Mesodermal cell (in vitro differentiated cells): ENCODE measurements at regions not wholly inside any gene's neighbourhood (a gene's known extent, or its start where the extent isn't known, plus 50 kb on each side); places are given as distances from the start of the nearest gene placed in this dataset.

Experiments
- H3K27ac ChIP-seq: 2 replicates; pipeline ENCODE4 v1.7.0; 2013; ENCODE audit warnings: mild to moderate bottlenecking, low read depth, low read length, moderate library complexity; ENCODE audit not compliant: severe bottlenecking
- H3K36me3 ChIP-seq: 2 replicates; pipeline ENCODE4 v1.7.1; 2013; ENCODE audit warnings: mild to moderate bottlenecking, low read length, moderate library complexity; ENCODE audit not compliant: control insufficient read depth, insufficient read depth
- H3K4me1 ChIP-seq: one replicate; pipeline ENCODE4 v1.7.1; 2013; ENCODE audit warnings: mild to moderate bottlenecking, low read length; ENCODE audit not compliant: insufficient read depth, control insufficient read depth, poor library complexity, severe bottlenecking
- H3K4me3 ChIP-seq: 2 replicates; pipeline ENCODE4 v1.7.0; 2013; ENCODE audit warnings: low read length, control low read depth, mild to moderate bottlenecking; ENCODE audit not compliant: insufficient read depth, poor library complexity, severe bottlenecking; ENCODE audit errors: extremely low read depth
- H3K9me3 ChIP-seq: 2 replicates; pipeline ENCODE4 v1.7.1; 2013; ENCODE audit warnings: mild to moderate bottlenecking, low read length, moderate library complexity; ENCODE audit not compliant: control insufficient read depth
- WGBS, 2 experiments: methylation state at CpG; one replicate each; pipeline ENCODE4 v1.1.5; 2013; ENCODE audit warnings: missing lambda C conversion rate in 2 of 2; ENCODE audit not compliant: insufficient coverage in 2 of 2; 5-methylcytosine and 5-hydroxymethylcytosine counted together

GRCh38 chr13:80036845-80037504 lies 304.0 kb downstream of the SPRY2 start:
- 95 to 100% methylated on average over 2 of the region's 2 CpGs for WGBS, 2 experiments
- Histone ChIP-seq H3K9me3 (no peaks in the 10 kb centered on the region), H3K4me3 (no peak overlapping the region), H3K27ac (peak overlapping the region; percentile 63), H3K36me3 (no peaks in the 10 kb centered on the region), H3K4me1 (peaks cover 46% of the 10 kb centered on the region)

- Histone ChIP-seq H3K9me3 (no peaks in the 10 kb centered on the region), H3K36me3 (no peaks in the 10 kb centered on the region), H3K27ac (no peak overlapping the region), H3K4me1 (peaks cover 33% of the 10 kb centered on the region), H3K4me3 (no peak overlapping the region)
- 86% methylated on average over 1 of the region's 1 CpG; no CpG with 5 or more reads in 1 of the 2 experiments for WGBS, 2 experiments
Observed at GRCh38 chr13:80035096-80035495, 305.8 kb downstream of the SPRY2 start.

GRCh38 chr13:80033951-80034350 lies 307.0 kb downstream of the SPRY2 start:
- no peaks in the 10 kb centered on the region for H3K36me3 ChIP-seq
- H3K4me3 ChIP-seq, result no peak overlapping the region
- peaks cover 25% of the 10 kb centered on the region for H3K4me1 ChIP-seq
- no peaks in the 10 kb centered on the region for H3K9me3 ChIP-seq
- H3K27ac ChIP-seq, result no peak overlapping the region
- no CpG with 5 or more reads among the region's 2 CpGs for WGBS, 2 experiments

- Histone ChIP-seq H3K27ac (no peak overlapping the region), H3K9me3 (no peaks in the 10 kb centered on the region), H3K36me3 (no peaks in the 10 kb centered on the region), H3K4me3 (no peak overlapping the region), H3K4me1 (peaks cover 18% of the 10 kb centered on the region)
- no CpG with 5 or more reads among the region's 1 CpG for WGBS, 2 experiments
Observed at GRCh38 chr13:80033286-80033685, 307.6 kb downstream of the SPRY2 start.

GRCh38 chr13:80030491-80030890 lies 310.4 kb downstream of the SPRY2 start:
- Histone ChIP-seq H3K27ac (no peak overlapping the region), H3K4me1 (no peaks in the 10 kb centered on the region), H3K36me3 (no peaks in the 10 kb centered on the region), H3K4me3 (no peak overlapping the region), H3K9me3 (no peaks in the 10 kb centered on the region)
- 100% methylated on average over 1 of the region's 3 CpGs; no CpG with 5 or more reads in 1 of the 2 experiments for WGBS, 2 experiments

- no peaks in the 10 kb centered on the region for H3K36me3 ChIP-seq
- WGBS, 2 experiments, result 100% methylated on average over 1 to 2 of the region's 2 CpGs
Observed at GRCh38 chr13:80029170-80029569, 311.8 kb downstream of the SPRY2 start.

GRCh38 chr13:80022146-80022545 lies 318.8 kb downstream of the SPRY2 start:
- Histone ChIP-seq H3K36me3 (no peaks in the 10 kb centered on the region), H3K4me3 (no peak overlapping the region), H3K27ac (no peak overlapping the region), H3K9me3 (no peaks in the 10 kb centered on the region), H3K4me1 (peaks cover 7% of the 10 kb centered on the region)
- WGBS, 2 experiments, result 6 to 11% methylated on average over 1 to 2 of the region's 3 CpGs

More at GRCh38 chr13:80029170-80029569, 311.8 kb downstream of the SPRY2 start:
- Histone ChIP-seq H3K4me3 (no peak overlapping the region), H3K9me3 (no peaks in the 10 kb centered on the region), H3K4me1 (no peaks in the 10 kb centered on the region), H3K27ac (no peak overlapping the region)

- H3K4me3 ChIP-seq, result no peak overlapping the region
- no peak overlapping the region for H3K27ac ChIP-seq
- no peaks in the 10 kb centered on the region for H3K36me3 ChIP-seq
- 85 to 90% methylated on average over 1 of the region's 1 CpG for WGBS, 2 experiments
- H3K9me3 ChIP-seq, result peaks cover 8% of the 10 kb centered on the region
- H3K4me1 ChIP-seq, result peaks cover 10% of the 10 kb centered on the region
Observed at GRCh38 chr13:80012251-80012650, 328.7 kb downstream of the SPRY2 start.

- WGBS, 2 experiments, result 81 to 89% methylated on average over 3 to 4 of the region's 5 CpGs
Observed at GRCh38 chr13:80011448-80012212, 329.3 kb downstream of the SPRY2 start.

GRCh38 chr13:80010846-80011245 lies 330.1 kb downstream of the SPRY2 start:
- H3K9me3 ChIP-seq, result peaks cover 8% of the 10 kb centered on the region
- peaks cover 10% of the 10 kb centered on the region for H3K4me1 ChIP-seq
- 50 to 83% methylated on average over 1 to 2 of the region's 4 CpGs for WGBS, 2 experiments
- peak overlapping the region; percentile 29 for H3K27ac ChIP-seq
- H3K4me3 ChIP-seq, result no peak overlapping the region
- no peaks in the 10 kb centered on the region for H3K36me3 ChIP-seq

More at GRCh38 chr13:80011448-80012212, 329.3 kb downstream of the SPRY2 start:
- no peaks in the 10 kb centered on the region for H3K36me3 ChIP-seq
- no peak overlapping the region for H3K4me3 ChIP-seq
- no peak overlapping the region for H3K27ac ChIP-seq
- H3K9me3 ChIP-seq, result peaks cover 8% of the 10 kb centered on the region
- H3K4me1 ChIP-seq, result peaks cover 10% of the 10 kb centered on the region
